ENCODE measurements at regions not wholly inside any gene's neighbourhood (a gene's known extent, or its start where the extent isn't known, plus 50 kb on each side); places are given as distances from the start of the nearest gene placed in this dataset.
A peak's percentile ranks its signal among the peaks of the same experiment; 100 is the strongest.

DNA sequence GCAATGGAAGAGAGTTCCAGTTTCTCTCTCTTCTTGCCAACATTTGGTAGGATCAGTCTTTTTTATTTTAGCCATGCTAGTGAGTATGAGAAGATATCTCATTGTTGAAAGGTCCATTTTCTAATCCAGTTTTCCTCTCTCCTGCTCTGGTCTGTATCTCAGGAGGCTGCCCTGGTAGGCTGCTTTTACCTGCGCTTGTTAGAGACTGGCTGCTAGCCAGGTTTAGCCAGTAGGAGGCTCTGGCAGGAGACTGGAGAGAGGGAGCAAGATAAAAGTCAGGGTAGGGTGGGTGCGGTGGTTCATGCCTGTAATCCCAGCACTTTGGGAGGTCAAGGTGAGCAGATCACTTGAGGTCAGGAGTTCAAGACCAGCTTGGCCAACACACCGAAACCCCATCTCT, 68.6 kb upstream of the FOXP4 start:
- Mint-ChIP-seq H3K9me3 (ENCODE audit: unreplicated experiment) (no peaks in the 10 kb centered on the region), H3K4me3 (ENCODE audit: unreplicated experiment) (no peak overlapping the region), H3K27me3 (ENCODE audit: low read depth, unreplicated experiment) (peaks cover 37% of the 10 kb centered on the region), H3K36me3 (ENCODE audit: low read depth, unreplicated experiment) (peaks cover 5% of the 10 kb centered on the region), H3K27ac (ENCODE audit: unreplicated experiment) (no peak overlapping the region), H3K4me1 (ENCODE audit: low read depth, unreplicated experiment) (peaks cover 7% of the 10 kb centered on the region)
- H3K27ac ChIP-seq (ENCODE audit: low read depth, low read length): no peak overlapping the region
- no peaks in the 10 kb centered on the region for H3K9me3 ChIP-seq (ENCODE audit: insufficient read depth, low read depth, low read length)
- no peaks in the 10 kb centered on the region for H3K79me2 ChIP-seq (ENCODE audit: insufficient read depth, low read length)
- peaks cover 13% of the 10 kb centered on the region for H3K27me3 ChIP-seq (ENCODE audit: insufficient read depth, low read length)
- no peak overlapping the region for H2AFZ ChIP-seq (ENCODE audit: low read depth, low read length)
- no peaks in the 10 kb centered on the region for H3K36me3 ChIP-seq (ENCODE audit: insufficient read depth, low read length)
- FAIRE-seq: no peak
- no peaks in the 10 kb centered on the region for H4K20me1 ChIP-seq (ENCODE audit: insufficient read depth, low read length)
- H3K4me3 ChIP-seq (ENCODE audit: insufficient read depth, low read depth, low read length): no peak overlapping the region
- DNase-seq (ENCODE audit: low read depth): no peak
- no peaks in the 10 kb centered on the region for H3K4me1 ChIP-seq (ENCODE audit: insufficient read depth, low read length)
- no peak for TF ChIP-seq EZH2 (IDR thresholded peaks at IDR 0.05; ENCODE audit: insufficient read depth, low read length)
- TF ChIP-seq, protein P1, sequence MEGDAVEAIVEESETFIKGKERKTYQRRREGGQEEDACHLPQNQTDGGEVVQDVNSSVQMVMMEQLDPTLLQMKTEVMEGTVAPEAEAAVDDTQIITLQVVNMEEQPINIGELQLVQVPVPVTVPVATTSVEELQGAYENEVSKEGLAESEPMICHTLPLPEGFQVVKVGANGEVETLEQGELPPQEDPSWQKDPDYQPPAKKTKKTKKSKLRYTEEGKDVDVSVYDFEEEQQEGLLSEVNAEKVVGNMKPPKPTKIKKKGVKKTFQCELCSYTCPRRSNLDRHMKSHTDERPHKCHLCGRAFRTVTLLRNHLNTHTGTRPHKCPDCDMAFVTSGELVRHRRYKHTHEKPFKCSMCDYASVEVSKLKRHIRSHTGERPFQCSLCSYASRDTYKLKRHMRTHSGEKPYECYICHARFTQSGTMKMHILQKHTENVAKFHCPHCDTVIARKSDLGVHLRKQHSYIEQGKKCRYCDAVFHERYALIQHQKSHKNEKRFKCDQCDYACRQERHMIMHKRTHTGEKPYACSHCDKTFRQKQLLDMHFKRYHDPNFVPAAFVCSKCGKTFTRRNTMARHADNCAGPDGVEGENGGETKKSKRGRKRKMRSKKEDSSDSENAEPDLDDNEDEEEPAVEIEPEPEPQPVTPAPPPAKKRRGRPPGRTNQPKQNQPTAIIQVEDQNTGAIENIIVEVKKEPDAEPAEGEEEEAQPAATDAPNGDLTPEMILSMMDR (IDR thresholded peaks at IDR 0.05; ENCODE audit: insufficient read depth, low read depth, low read length): no peak
- H3K9ac ChIP-seq (ENCODE audit: low read length): no peak overlapping the region
- H3K4me2 ChIP-seq (ENCODE audit: low read length): no peak overlapping the region

DNA sequence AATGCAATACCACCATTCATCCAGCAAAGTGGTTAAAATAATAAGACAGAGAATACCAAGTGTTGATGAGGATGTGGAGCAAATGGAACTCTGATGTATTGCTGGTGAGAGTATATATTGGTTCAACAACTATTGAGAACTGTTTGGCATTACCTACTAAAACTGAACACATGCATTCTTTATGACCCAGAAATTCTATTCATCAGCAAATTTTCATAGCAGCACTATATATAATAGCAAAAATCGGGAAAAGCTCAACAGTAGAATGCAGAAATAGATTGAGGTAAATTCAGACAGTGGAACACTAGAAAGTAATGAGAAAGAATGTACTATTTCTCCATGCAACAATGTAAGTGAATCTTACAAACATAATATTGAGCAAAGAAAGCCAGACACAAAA, 62.2 kb upstream of the FOXP4 start:
- TF ChIP-seq, protein P1 (IDR thresholded peaks at IDR 0.05; ENCODE audit: insufficient read depth, low read depth, low read length): no peak
- no peak for TF ChIP-seq EZH2 (IDR thresholded peaks at IDR 0.05; ENCODE audit: insufficient read depth, low read length)
- Histone ChIP-seq H3K4me2 (ENCODE audit: low read length) (no peak overlapping the region), H3K79me2 (ENCODE audit: insufficient read depth, low read length) (no peaks in the 10 kb centered on the region), H3K27ac (ENCODE audit: low read depth, low read length) (no peak overlapping the region), H3K9ac (ENCODE audit: low read length) (no peak overlapping the region), H3K27me3 (ENCODE audit: insufficient read depth, low read length) (peaks cover 3% of the 10 kb centered on the region), H3K9me3 (ENCODE audit: insufficient read depth, low read depth, low read length) (no peaks in the 10 kb centered on the region), H3K4me3 (ENCODE audit: insufficient read depth, low read depth, low read length) (no peak overlapping the region), H4K20me1 (ENCODE audit: insufficient read depth, low read length) (no peaks in the 10 kb centered on the region), H2AFZ (ENCODE audit: low read depth, low read length) (no peak overlapping the region), H3K4me1 (ENCODE audit: insufficient read depth, low read length) (peaks cover 13% of the 10 kb centered on the region), H3K36me3 (ENCODE audit: insufficient read depth, low read length) (no peaks in the 10 kb centered on the region)
- H3K4me3 Mint-ChIP-seq (ENCODE audit: unreplicated experiment): no peak overlapping the region
- DNase-seq (ENCODE audit: low read depth) (no peak), FAIRE-seq (no peak)
- peaks cover 25% of the 10 kb centered on the region for H3K27me3 Mint-ChIP-seq (ENCODE audit: low read depth, unreplicated experiment)
- H3K4me1 Mint-ChIP-seq (ENCODE audit: low read depth, unreplicated experiment): peaks cover 9% of the 10 kb centered on the region
- peaks cover 5% of the 10 kb centered on the region for H3K9me3 Mint-ChIP-seq (ENCODE audit: unreplicated experiment)
- H3K36me3 Mint-ChIP-seq (ENCODE audit: low read depth, unreplicated experiment): peaks cover 2% of the 10 kb centered on the region
- H3K27ac Mint-ChIP-seq (ENCODE audit: unreplicated experiment): no peak overlapping the region

DNA sequence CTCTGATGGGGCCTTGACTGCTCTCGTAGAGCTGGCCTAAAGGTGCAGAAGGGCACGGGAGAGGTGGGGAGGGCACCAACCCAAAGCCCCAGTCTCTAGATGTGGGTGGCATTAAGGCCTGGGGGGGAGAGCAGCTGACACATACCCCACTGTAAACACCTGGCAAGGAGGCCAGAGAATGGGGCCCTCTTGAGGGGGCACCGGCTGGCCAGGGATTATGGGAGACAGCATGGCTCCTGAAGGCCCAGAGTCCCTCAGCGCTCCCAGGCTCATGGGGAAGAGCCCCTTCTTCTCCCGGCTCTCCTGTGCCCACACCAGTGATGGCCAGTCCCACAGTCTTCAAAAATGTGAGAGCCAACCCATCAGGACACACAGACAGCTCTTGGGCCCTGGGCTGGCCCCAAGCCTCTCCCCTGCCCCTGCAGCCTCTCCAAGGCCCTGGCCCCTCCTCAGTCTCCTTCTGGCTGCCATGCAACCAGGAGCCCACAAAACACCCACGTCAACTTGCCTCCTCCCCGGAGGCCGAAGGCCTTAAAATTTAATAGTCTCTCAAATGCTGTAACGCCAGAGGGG, 58.2 kb upstream of the FOXP4 start:
- Histone ChIP-seq H3K27ac (ENCODE audit: low read depth, low read length) (peak overlapping the region; percentile 48), H3K4me3 (ENCODE audit: insufficient read depth, low read depth, low read length) (no peak overlapping the region), H3K79me2 (ENCODE audit: insufficient read depth, low read length) (no peaks in the 10 kb centered on the region), H4K20me1 (ENCODE audit: insufficient read depth, low read length) (no peaks in the 10 kb centered on the region), H3K4me2 (ENCODE audit: low read length) (peak overlapping the region; percentile 83), H3K4me1 (ENCODE audit: insufficient read depth, low read length) (peaks cover 24% of the 10 kb centered on the region), H3K9ac (ENCODE audit: low read length) (no peak overlapping the region), H3K36me3 (ENCODE audit: insufficient read depth, low read length) (no peaks in the 10 kb centered on the region), H3K27me3 (ENCODE audit: insufficient read depth, low read length) (peaks cover 3% of the 10 kb centered on the region), H2AFZ (ENCODE audit: low read depth, low read length) (no peak overlapping the region), H3K9me3 (ENCODE audit: insufficient read depth, low read depth, low read length) (no peaks in the 10 kb centered on the region)
- H3K4me3 Mint-ChIP-seq (ENCODE audit: unreplicated experiment): no peak overlapping the region
- H3K4me1 Mint-ChIP-seq (ENCODE audit: low read depth, unreplicated experiment): peaks cover 20% of the 10 kb centered on the region
- peaks cover 2% of the 10 kb centered on the region for H3K36me3 Mint-ChIP-seq (ENCODE audit: low read depth, unreplicated experiment)
- TF ChIP-seq, protein P1 (IDR thresholded peaks at IDR 0.05; ENCODE audit: insufficient read depth, low read depth, low read length): no peak
- no peak for TF ChIP-seq EZH2 (IDR thresholded peaks at IDR 0.05; ENCODE audit: insufficient read depth, low read length)
- peaks cover 28% of the 10 kb centered on the region for H3K27me3 Mint-ChIP-seq (ENCODE audit: low read depth, unreplicated experiment)
- no peak overlapping the region for H3K27ac Mint-ChIP-seq (ENCODE audit: unreplicated experiment)
- DNase-seq (ENCODE audit: low read depth) (no peak), FAIRE-seq (no peak)
- H3K9me3 Mint-ChIP-seq (ENCODE audit: unreplicated experiment): peaks cover 5% of the 10 kb centered on the region

All from astrocyte (in vitro differentiated cells and primary cell).